ENCODE measurements at regions not wholly inside any gene's neighbourhood (a gene's known extent, or its start where the extent isn't known, plus 50 kb on each side); places are given as distances from the start of the nearest gene placed in this dataset.

- H3K9me3 ChIP-seq (ENCODE audit: low read length), result no peaks in the 10 kb centered on the region
- no peaks in the 10 kb centered on the region for H4K20me1 ChIP-seq (ENCODE audit: insufficient read depth)
- H3K4me2 ChIP-seq (ENCODE audit: low read length), result no peak overlapping the region
- H3K36me3 ChIP-seq (ENCODE audit: insufficient read depth, low read length), result no peaks in the 10 kb centered on the region
- H3K4me3 ChIP-seq (ENCODE audit: low read length), result no peak overlapping the region
- TF ChIP-seq TAF1 (IDR thresholded peaks at IDR 0.05; ENCODE audit: low read depth), result no peak
- TF ChIP-seq POLR2AphosphoS5 (IDR thresholded peaks at IDR 0.05), result no peak
- no peak for TF ChIP-seq EZH2 (IDR thresholded peaks at IDR 0.05; ENCODE audit: borderline replicate concordance, insufficient read depth, low read length, poor library complexity, severe bottlenecking)
- no peaks in the 10 kb centered on the region for H3K9me2 ChIP-seq (ENCODE audit: insufficient read depth, low read length)
- H3F3A ChIP-seq (ENCODE audit: insufficient read depth, low read length, poor library complexity, severe bottlenecking), result no peaks in the 10 kb centered on the region
- H3K79me2 ChIP-seq (replicated peaks; ENCODE audit: insufficient read depth, low read length), result no peaks in the 10 kb centered on the region
- H3K27me3 ChIP-seq (ENCODE audit: insufficient read depth, low read depth, low read length), result no peaks in the 10 kb centered on the region
- no peak overlapping the region for H2AFZ ChIP-seq (ENCODE audit: low read depth, low read length)
- H3K27ac ChIP-seq (ENCODE audit: low read length), result no peak overlapping the region
- H3K9ac ChIP-seq (ENCODE audit: low read length), result no peak overlapping the region
Measured at GRCh38 chr2:221074238-221074637, 497.9 kb downstream of the EPHA4 start.

GRCh38 chr2:221075203-221075602, 496.9 kb downstream of the EPHA4 start:
- Histone ChIP-seq H3K79me2 (replicated peaks; ENCODE audit: insufficient read depth, low read length) (no peaks in the 10 kb centered on the region), H4K20me1 (ENCODE audit: insufficient read depth) (no peaks in the 10 kb centered on the region), H3K27ac (ENCODE audit: low read length) (no peak overlapping the region), H3K4me2 (ENCODE audit: low read length) (no peak overlapping the region), H3K36me3 (ENCODE audit: insufficient read depth, low read length) (no peaks in the 10 kb centered on the region), H3K27me3 (ENCODE audit: insufficient read depth, low read depth, low read length) (no peaks in the 10 kb centered on the region), H3K9ac (ENCODE audit: low read length) (no peak overlapping the region), H3K9me3 (ENCODE audit: low read length) (no peaks in the 10 kb centered on the region), H2AFZ (ENCODE audit: low read depth, low read length) (no peak overlapping the region), H3K4me3 (ENCODE audit: low read length) (no peak overlapping the region), H3F3A (ENCODE audit: insufficient read depth, low read length, poor library complexity, severe bottlenecking) (no peaks in the 10 kb centered on the region), H3K9me2 (ENCODE audit: insufficient read depth, low read length) (no peaks in the 10 kb centered on the region)
- TF ChIP-seq EZH2 (IDR thresholded peaks at IDR 0.05; ENCODE audit: borderline replicate concordance, insufficient read depth, low read length, poor library complexity, severe bottlenecking) (no peak), REST (IDR thresholded peaks at IDR 0.05; ENCODE audit: borderline replicate concordance) (no peak), RAD21 (conservative IDR thresholded peaks at IDR 0.05) (no peak), SMC3 (conservative IDR thresholded peaks at IDR 0.05; ENCODE audit: poor library complexity) (no peak), TAF1 (IDR thresholded peaks at IDR 0.05; ENCODE audit: low read depth) (no peak), POLR2AphosphoS5 (IDR thresholded peaks at IDR 0.05) (no peak)

DNA sequence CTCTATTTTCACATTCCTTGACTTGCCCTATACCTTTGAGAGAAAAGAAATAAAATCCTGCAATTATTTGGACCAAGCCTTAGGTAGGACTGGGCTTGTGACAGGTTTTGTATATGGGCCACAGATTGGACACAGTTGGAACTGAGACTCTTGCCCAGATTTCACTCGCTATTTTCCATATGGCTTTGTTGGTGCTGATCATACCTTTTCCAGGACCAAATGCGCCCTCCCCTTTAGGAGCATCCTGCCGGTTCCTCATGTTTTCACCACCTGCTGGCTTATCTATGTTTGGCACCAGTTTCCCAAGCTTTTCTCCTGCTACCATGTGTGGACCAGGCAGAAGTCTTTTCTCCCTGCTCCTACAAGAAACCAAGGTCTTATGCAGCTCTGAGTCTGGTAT, 494.9 kb downstream of the EPHA4 start:
- Histone ChIP-seq H3K27ac (ENCODE audit: low read length) (no peak overlapping the region), H2AFZ (ENCODE audit: low read depth, low read length) (no peak overlapping the region), H4K20me1 (ENCODE audit: insufficient read depth) (no peaks in the 10 kb centered on the region), H3K36me3 (ENCODE audit: insufficient read depth, low read length) (no peaks in the 10 kb centered on the region), H3K4me2 (ENCODE audit: low read length) (no peak overlapping the region), H3K9me3 (ENCODE audit: low read length) (no peaks in the 10 kb centered on the region), H3K9ac (ENCODE audit: low read length) (no peak overlapping the region), H3F3A (ENCODE audit: insufficient read depth, low read length, poor library complexity, severe bottlenecking) (no peaks in the 10 kb centered on the region), H3K79me2 (replicated peaks; ENCODE audit: insufficient read depth, low read length) (no peaks in the 10 kb centered on the region), H3K4me3 (ENCODE audit: low read length) (no peak overlapping the region), H3K9me2 (ENCODE audit: insufficient read depth, low read length) (no peaks in the 10 kb centered on the region), H3K27me3 (ENCODE audit: insufficient read depth, low read depth, low read length) (no peaks in the 10 kb centered on the region)
- TF ChIP-seq SMC3 (conservative IDR thresholded peaks at IDR 0.05; ENCODE audit: poor library complexity), result no peak
- no peak for TF ChIP-seq POLR2AphosphoS5 (IDR thresholded peaks at IDR 0.05)
- TF ChIP-seq, protein P1, sequence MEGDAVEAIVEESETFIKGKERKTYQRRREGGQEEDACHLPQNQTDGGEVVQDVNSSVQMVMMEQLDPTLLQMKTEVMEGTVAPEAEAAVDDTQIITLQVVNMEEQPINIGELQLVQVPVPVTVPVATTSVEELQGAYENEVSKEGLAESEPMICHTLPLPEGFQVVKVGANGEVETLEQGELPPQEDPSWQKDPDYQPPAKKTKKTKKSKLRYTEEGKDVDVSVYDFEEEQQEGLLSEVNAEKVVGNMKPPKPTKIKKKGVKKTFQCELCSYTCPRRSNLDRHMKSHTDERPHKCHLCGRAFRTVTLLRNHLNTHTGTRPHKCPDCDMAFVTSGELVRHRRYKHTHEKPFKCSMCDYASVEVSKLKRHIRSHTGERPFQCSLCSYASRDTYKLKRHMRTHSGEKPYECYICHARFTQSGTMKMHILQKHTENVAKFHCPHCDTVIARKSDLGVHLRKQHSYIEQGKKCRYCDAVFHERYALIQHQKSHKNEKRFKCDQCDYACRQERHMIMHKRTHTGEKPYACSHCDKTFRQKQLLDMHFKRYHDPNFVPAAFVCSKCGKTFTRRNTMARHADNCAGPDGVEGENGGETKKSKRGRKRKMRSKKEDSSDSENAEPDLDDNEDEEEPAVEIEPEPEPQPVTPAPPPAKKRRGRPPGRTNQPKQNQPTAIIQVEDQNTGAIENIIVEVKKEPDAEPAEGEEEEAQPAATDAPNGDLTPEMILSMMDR (IDR thresholded peaks at IDR 0.05; ENCODE audit: poor library complexity, severe bottlenecking), result no peak
- TF ChIP-seq EZH2 (IDR thresholded peaks at IDR 0.05; ENCODE audit: borderline replicate concordance, insufficient read depth, low read length, poor library complexity, severe bottlenecking), result no peak
- no peak for TF ChIP-seq MXI1 (conservative IDR thresholded peaks at IDR 0.05; ENCODE audit: poor library complexity, severe bottlenecking)
- TF ChIP-seq RAD21 (conservative IDR thresholded peaks at IDR 0.05), result no peak
- no peak for TF ChIP-seq EP300 (conservative IDR thresholded peaks at IDR 0.05; ENCODE audit: poor library complexity, severe bottlenecking)
- TF ChIP-seq TAF1 (IDR thresholded peaks at IDR 0.05; ENCODE audit: low read depth), result no peak
- no peak for TF ChIP-seq REST (IDR thresholded peaks at IDR 0.05; ENCODE audit: borderline replicate concordance)
